GM18907 (cell line): ENCODE measurements at regions not wholly inside any gene's neighbourhood (a gene's known extent, or its start where the extent isn't known, plus 50 kb on each side); places are given as distances from the start of the nearest gene placed in this dataset.
A peak's percentile ranks its signal among the peaks of the same experiment; 100 is the strongest.

Experiments
- ATAC-seq: cut with Tn5 transposase; IDR thresholded peaks from one replicate; pipeline ENCODE4 v1.9.1; 2021; ENCODE audit warnings: mild to moderate bottlenecking, moderate library complexity; ENCODE audit not compliant: unreplicated experiment

GRCh38 chr9:107064378-107064777 is 201.4 kb downstream of the ZNF462 start:
- no peak for ATAC-seq

- no peak for ATAC-seq
These were observed 202.6 kb downstream of the ZNF462 start for GRCh38 chr9:107065549-107065948.

GRCh38 chr9:107067739-107068416 is 204.9 kb downstream of the ZNF462 start:
- no peak for ATAC-seq

GRCh38 chr9:107068581-107068980 is 205.6 kb downstream of the ZNF462 start:
- no peak for ATAC-seq

- ATAC-seq: no peak
These were observed 207.6 kb downstream of the ZNF462 start for GRCh38 chr9:107070586-107070985.

GRCh38 chr9:107078061-107078460 is 205.0 kb upstream of the RAD23B start:
- no peak for ATAC-seq

- ATAC-seq: no peak
These were observed 203.5 kb upstream of the RAD23B start for GRCh38 chr9:107079589-107079988.

- no peak for ATAC-seq
These were observed 202.9 kb upstream of the RAD23B start for GRCh38 chr9:107080130-107080529.

- ATAC-seq: no peak
These were observed 196.6 kb upstream of the RAD23B start for GRCh38 chr9:107086460-107086859.

- ATAC-seq: no peak
These were observed 195.9 kb upstream of the RAD23B start for GRCh38 chr9:107087222-107087621.

- ATAC-seq: no peak
These were observed 192.9 kb upstream of the RAD23B start for GRCh38 chr9:107090218-107090617.

GRCh38 chr9:107093365-107094060 is 189.6 kb upstream of the RAD23B start:
- ATAC-seq: no peak

GRCh38 chr9:107094370-107094769 is 188.7 kb upstream of the RAD23B start:
- ATAC-seq: no peak

- ATAC-seq: no peak
These were observed 182.5 kb upstream of the RAD23B start for GRCh38 chr9:107100591-107100990.

GRCh38 chr9:107102011-107102410 is 181.1 kb upstream of the RAD23B start:
- ATAC-seq: no peak

GRCh38 chr9:107103621-107104020 is 179.5 kb upstream of the RAD23B start:
- no peak for ATAC-seq

GRCh38 chr9:107105784-107106183 is 177.3 kb upstream of the RAD23B start:
- ATAC-seq: no peak

GRCh38 chr9:107106416-107106815 is 176.7 kb upstream of the RAD23B start:
- ATAC-seq: no peak

- ATAC-seq: no peak
These were observed 174.5 kb upstream of the RAD23B start for GRCh38 chr9:107108342-107109130.

- no peak for ATAC-seq
These were observed 173.8 kb upstream of the RAD23B start for GRCh38 chr9:107109324-107109723.

GRCh38 chr9:107110153-107110552 is 172.9 kb upstream of the RAD23B start:
- ATAC-seq: no peak

- ATAC-seq: peak; percentile 88
These were observed 170.3 kb upstream of the RAD23B start for GRCh38 chr9:107112707-107113243.
